Activated T-helper 1 cell treated with anti-CD3 and anti-CD28 coated beads, Interleukin-12 subunit alpha, Interleukin-12 subunit beta, Interleukin-2, Interleukin-4 antibody, amounts not matched to agents 30 ng/mL and 10 ng/mL and 1 ng/mL, durations not matched to agents 14 hours and 24 hours and 36 hours (primary cell): ENCODE measurements at regions not wholly inside any gene's neighbourhood (a gene's known extent, or its start where the extent isn't known, plus 50 kb on each side); places are given as distances from the start of the nearest gene placed in this dataset.
"Not testable (repeated sequence)": the region's sequence is repeated elsewhere in the genome, so short reads cannot be mapped to it uniquely, and the experiment has no call there.

ENCODE experiments used
- DNase-seq: peaks from one replicate; pipeline ENCODE4 v3.0.0; 2021; ENCODE audit warnings: low spot score
- H3K27ac Mint-ChIP-seq: one replicate; pipeline ENCODE4 v1.8.0; 2021; ENCODE audit warnings: mild to moderate bottlenecking, mixed read lengths
- H3K27me3 Mint-ChIP-seq: one replicate; pipeline ENCODE4 v1.8.0; 2022; ENCODE audit warnings: mild to moderate bottlenecking, moderate library complexity, mixed read lengths; ENCODE audit not compliant: insufficient read depth
- H3K36me3 Mint-ChIP-seq: one replicate; pipeline ENCODE4 v1.8.0; 2021; ENCODE audit warnings: low read depth, mixed read lengths
- H3K4me1 Mint-ChIP-seq: one replicate; pipeline ENCODE4 v1.8.0; 2021; ENCODE audit warnings: low read depth, mixed read lengths
- H3K4me3 Mint-ChIP-seq: one replicate; pipeline ENCODE4 v1.8.0; 2021; ENCODE audit warnings: mild to moderate bottlenecking, moderate library complexity, mixed read lengths
- H3K9me3 Mint-ChIP-seq: one replicate; pipeline ENCODE4 v1.8.0; 2021; ENCODE audit warnings: mixed read lengths
- intact Hi-C: fragments of 100-400 bp; cut with micrococcal nuclease; formaldehyde crosslinking; loops from one replicate; pipeline ENCODE4 v1.15.1; 2024

DNA sequence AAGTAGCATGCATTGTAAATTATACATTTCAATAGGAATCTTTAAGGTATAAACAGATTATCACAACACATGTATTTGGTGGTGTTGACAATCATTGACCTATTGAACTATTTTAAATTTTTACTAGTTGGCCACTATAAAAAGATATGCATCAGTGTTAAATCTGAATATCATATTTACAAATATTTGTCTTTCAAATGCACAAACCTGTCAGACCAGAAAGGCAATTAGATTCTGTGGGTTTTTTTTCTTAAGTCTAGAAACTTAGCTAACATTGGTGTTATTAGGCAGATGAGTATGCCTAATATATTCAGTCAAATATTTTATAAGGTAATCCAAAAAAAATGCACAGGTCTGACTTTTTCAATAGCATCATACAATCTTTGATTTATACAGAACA lies 241.4 kb upstream of the DGKB start:
- H3K27me3 Mint-ChIP-seq: no peaks in the 10 kb centered on the region
- no peak for DNase-seq
- H3K4me1 Mint-ChIP-seq: no peaks in the 10 kb centered on the region
- no peak overlapping the region for H3K27ac Mint-ChIP-seq
- intact Hi-C loops: no loop called here
- no peak overlapping the region for H3K4me3 Mint-ChIP-seq
- H3K36me3 Mint-ChIP-seq: no peaks in the 10 kb centered on the region
- peaks cover 7% of the 10 kb centered on the region for H3K9me3 Mint-ChIP-seq

DNA sequence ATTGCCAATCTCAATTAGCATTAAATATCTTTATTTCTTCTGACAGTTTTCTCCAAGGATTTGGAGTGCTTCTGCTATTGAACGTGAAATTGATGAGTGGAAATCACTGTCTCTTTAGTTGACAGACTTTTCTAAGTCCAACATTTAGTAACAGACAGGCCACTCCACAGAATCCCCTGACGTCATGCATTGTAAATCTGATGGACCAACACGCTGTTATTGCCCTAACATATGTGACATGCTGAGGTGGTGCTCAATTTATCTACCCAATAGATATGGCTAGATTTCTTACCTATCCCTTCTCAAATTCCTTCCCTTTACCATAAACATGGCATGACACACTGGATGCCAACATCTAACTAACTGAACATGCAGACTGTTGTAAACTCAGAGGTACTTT lies 240.6 kb upstream of the DGKB start:
- intact Hi-C loops: no loop called here
- no peaks in the 10 kb centered on the region for H3K27me3 Mint-ChIP-seq
- no peak overlapping the region for H3K4me3 Mint-ChIP-seq
- peaks cover 7% of the 10 kb centered on the region for H3K9me3 Mint-ChIP-seq
- H3K4me1 Mint-ChIP-seq: no peaks in the 10 kb centered on the region
- H3K36me3 Mint-ChIP-seq: no peaks in the 10 kb centered on the region
- DNase-seq: no peak
- H3K27ac Mint-ChIP-seq: no peak overlapping the region

DNA sequence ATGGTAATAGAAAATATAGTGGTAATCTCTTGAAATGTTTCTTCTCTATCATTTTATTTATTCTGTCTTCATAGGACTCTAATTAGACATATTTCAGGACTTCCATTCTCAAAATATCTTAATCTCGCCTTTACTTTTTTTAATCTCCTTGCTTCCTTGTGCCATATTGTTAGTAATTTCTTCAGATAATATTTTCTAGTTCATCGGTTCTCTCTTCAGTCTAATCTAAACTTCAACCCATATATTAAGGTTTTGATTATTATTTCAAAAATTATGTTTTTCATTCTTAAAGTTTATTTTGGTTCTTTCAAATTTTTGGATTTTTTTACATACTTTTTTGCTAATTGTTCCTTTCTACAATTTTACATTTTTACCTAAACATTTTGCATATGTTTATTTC lies 237.9 kb upstream of the DGKB start:
- H3K4me1 Mint-ChIP-seq: no peaks in the 10 kb centered on the region

DNA sequence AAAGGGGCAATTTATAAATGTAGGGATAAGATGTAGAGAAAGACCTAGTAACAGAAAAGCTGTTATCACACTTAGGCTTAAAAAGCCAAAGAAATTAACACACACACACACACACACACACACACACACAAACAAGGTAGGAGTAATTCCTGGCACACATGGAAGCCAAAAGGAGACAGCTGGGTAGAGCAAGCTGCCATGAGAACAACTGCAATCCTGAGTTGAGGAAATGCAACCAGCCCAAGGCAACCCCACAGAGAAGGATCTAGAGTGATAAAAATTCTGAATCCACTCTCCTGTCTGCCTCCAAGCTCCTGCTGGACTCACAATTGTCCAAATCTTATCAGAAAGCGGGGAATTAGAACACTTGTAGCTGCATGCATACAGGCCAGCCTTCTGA lies 229.1 kb upstream of the DGKB start:
- H3K4me1 Mint-ChIP-seq: no peaks in the 10 kb centered on the region
- intact Hi-C loops: no loop called here
- no peak overlapping the region for H3K4me3 Mint-ChIP-seq
- H3K9me3 Mint-ChIP-seq: no peaks in the 10 kb centered on the region
- DNase-seq: no peak
- no peak overlapping the region for H3K27ac Mint-ChIP-seq
- H3K36me3 Mint-ChIP-seq: no peaks in the 10 kb centered on the region
- H3K27me3 Mint-ChIP-seq: no peaks in the 10 kb centered on the region

More for the DNA sequence above, 237.9 kb upstream of the DGKB start:
- H3K27ac Mint-ChIP-seq: no peak overlapping the region
- H3K36me3 Mint-ChIP-seq: no peaks in the 10 kb centered on the region
- DNase-seq: no peak
- H3K4me3 Mint-ChIP-seq: no peak overlapping the region
- H3K27me3 Mint-ChIP-seq: no peaks in the 10 kb centered on the region
- peaks cover 3% of the 10 kb centered on the region for H3K9me3 Mint-ChIP-seq
- intact Hi-C loops: no loop called here

DNA sequence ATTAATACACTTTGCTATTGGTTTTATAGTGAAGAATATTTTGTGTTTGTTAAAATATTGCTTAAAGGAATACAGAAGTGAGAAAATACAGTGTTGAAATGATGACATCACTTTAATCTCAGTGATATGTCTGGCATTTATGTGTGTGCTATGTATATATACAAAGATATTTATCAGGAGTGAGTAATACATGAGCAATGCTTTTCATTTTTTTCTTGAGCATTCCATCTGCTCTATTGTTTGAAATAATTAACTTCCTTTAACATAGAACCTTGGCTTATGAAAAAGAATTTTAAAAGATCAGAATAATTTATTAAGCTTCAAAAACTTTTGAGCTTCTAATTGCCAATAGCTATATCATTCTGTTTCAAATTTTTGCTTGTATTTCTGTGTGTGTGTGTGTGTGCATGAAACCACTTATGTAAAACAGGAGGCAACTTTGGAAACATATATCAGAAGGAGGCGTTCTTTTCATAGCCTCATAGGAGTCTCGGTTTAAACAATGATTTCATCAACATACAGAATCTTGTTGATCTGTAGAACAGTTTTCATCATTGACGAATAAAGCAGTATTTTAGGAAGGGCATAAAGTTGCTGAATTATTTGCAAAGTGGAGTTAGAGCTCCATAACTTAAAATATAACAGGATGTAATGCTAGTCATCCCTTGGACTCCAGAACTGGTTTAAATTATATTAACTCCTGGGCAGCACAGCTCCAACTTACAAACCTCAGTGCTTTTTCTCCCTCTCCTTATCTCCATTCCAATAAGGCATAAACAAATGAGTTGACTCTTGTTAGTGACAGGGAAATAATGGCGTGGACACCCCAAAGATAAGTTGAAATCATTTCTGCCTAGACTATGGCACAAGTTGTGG lies 228.4 kb upstream of the DGKB start:
- Mint-ChIP-seq H3K4me3 (no peak overlapping the region), H3K4me1 (no peaks in the 10 kb centered on the region), H3K9me3 (no peaks in the 10 kb centered on the region), H3K27ac (no peak overlapping the region), H3K36me3 (no peaks in the 10 kb centered on the region), H3K27me3 (no peaks in the 10 kb centered on the region)
- no peak for DNase-seq
- intact Hi-C loops: no loop called here

DNA sequence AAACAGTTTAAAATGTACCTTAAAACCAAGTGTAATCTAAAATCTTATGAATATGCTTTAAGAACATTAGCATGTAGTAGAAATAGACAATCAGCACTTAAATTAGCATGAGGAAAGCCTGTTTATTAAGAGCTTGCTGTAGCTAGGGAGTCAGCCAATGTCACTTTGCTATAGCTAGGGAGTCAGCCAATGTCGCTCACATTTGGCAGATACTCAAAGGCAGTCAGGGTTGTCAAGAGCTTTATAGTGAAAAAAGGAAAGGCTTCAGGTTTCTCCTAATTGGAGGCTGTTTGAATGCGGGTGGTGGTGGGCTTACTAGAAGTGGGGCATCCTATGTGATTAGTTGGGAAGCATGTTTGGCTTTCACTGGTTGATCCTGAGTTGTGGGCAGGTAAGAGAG lies 226.2 kb upstream of the DGKB start:
- H3K9me3 Mint-ChIP-seq: no peaks in the 10 kb centered on the region
- intact Hi-C loops: loop anchor here (10.0 kb wide), 1 partner anchor 216 kb away; no protein-coding TSS in a partner anchor

DNA sequence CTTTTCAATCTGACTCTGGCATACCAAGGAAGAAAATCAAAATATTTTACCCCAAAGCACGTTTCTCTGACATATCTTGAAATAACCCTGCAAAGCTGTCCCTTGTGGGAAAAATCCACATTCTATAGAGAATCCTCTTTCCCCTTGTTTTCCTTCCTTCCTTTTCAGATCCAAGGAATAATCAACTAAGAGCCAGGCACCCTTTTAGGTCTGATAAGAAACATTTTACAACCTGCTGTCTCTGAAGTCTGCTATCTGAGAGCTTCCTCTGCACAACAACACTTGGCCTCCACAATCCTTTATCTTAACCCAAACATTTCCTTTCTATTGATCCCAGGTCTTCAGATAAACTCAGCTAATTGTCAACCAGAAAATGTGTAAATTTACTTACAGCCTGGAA lies 224.1 kb upstream of the DGKB start:
- not testable (repeated sequence) for H3K27ac Mint-ChIP-seq, H3K36me3 Mint-ChIP-seq, H3K9me3 Mint-ChIP-seq

More for the DNA sequence above, 226.2 kb upstream of the DGKB start:
- H3K27ac Mint-ChIP-seq: no peak overlapping the region
- H3K4me1 Mint-ChIP-seq: no peaks in the 10 kb centered on the region
- H3K4me3 Mint-ChIP-seq: no peak overlapping the region
- DNase-seq: no peak
- H3K36me3 Mint-ChIP-seq: no peaks in the 10 kb centered on the region
- H3K27me3 Mint-ChIP-seq: no peaks in the 10 kb centered on the region

DNA sequence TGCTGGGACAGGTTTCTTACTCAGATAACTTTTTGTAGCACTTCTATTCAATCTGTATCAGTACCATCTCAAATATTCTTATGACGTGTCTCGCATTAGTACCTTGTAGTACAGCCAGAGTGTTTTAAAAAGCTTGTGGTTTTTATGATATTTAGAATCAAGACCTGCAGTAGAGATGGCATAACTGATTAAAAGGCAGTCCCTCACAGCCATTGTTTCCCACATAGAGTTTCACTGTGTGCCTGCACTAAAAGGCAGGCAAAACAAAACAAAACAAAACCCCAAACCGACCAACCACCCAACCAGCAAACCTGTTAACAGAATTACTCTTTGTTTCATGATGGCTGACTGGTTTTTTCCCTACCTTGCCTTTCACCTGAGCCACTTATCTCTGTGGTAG lies 221.3 kb upstream of the DGKB start:
- H3K4me1 Mint-ChIP-seq: no peaks in the 10 kb centered on the region

More for the DNA sequence above, 224.1 kb upstream of the DGKB start:
- not testable (repeated sequence) for H3K4me1 Mint-ChIP-seq, H3K27me3 Mint-ChIP-seq, H3K4me3 Mint-ChIP-seq, DNase-seq
- intact Hi-C loops: loop anchor here (10.0 kb wide), 1 partner anchor 218 kb away; no protein-coding TSS in a partner anchor

DNA sequence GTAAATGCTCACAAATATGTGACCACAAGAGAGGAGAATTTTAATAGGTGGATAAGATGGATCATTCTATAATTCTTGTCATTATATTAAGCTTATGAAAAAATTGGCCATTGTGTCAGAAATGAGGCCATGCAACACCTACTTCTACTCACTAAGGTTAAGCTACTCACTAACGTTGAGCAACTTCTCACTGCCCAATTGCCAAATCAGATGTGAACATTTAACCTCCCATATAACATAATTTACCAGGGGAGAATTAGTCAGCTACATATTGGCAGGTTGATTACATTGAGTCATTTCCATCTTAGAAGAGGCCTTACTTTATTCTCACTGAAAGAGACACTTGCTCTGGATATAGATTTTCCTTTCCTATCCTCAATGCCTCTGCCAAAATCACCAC lies 211.2 kb upstream of the DGKB start:
- intact Hi-C loops: no loop called here
- Mint-ChIP-seq H3K27ac (no peak overlapping the region), H3K27me3 (no peaks in the 10 kb centered on the region), H3K36me3 (no peaks in the 10 kb centered on the region), H3K4me1 (no peaks in the 10 kb centered on the region), H3K9me3 (peaks cover 8% of the 10 kb centered on the region), H3K4me3 (no peak overlapping the region)
- no peak for DNase-seq

More for the DNA sequence above, 221.3 kb upstream of the DGKB start:
- intact Hi-C loops: loop anchor here (10.0 kb wide), 1 partner anchor 221 kb away; no protein-coding TSS in a partner anchor
- no peak for DNase-seq
- no peak overlapping the region for H3K27ac Mint-ChIP-seq
- no peak overlapping the region for H3K4me3 Mint-ChIP-seq
- peaks cover 6% of the 10 kb centered on the region for H3K9me3 Mint-ChIP-seq
- H3K36me3 Mint-ChIP-seq: no peaks in the 10 kb centered on the region
- H3K27me3 Mint-ChIP-seq: no peaks in the 10 kb centered on the region

DNA sequence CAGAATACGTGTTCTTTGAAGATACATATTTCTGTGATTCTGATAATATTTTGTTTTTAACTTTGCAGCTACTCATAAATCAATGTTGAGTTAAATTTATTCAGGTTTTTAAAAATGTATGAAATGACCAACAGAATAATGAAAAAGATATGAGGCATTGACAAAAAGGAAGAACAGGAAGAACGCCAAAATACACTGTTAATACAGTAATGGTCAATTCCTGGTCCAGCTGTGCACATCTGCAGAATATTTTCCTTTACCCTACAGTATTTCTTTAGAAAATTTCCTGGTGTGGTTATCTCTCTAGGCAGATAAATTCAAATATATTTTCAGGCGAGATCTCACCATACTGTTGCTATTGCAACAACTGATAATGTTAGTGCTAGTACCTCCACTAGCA lies 203.2 kb upstream of the DGKB start:
- Mint-ChIP-seq H3K4me3 (no peak overlapping the region), H3K36me3 (no peaks in the 10 kb centered on the region), H3K9me3 (peaks cover 12% of the 10 kb centered on the region), H3K4me1 (no peaks in the 10 kb centered on the region), H3K27ac (no peak overlapping the region), H3K27me3 (no peaks in the 10 kb centered on the region)
- intact Hi-C loops: no loop called here
- DNase-seq: no peak

DNA sequence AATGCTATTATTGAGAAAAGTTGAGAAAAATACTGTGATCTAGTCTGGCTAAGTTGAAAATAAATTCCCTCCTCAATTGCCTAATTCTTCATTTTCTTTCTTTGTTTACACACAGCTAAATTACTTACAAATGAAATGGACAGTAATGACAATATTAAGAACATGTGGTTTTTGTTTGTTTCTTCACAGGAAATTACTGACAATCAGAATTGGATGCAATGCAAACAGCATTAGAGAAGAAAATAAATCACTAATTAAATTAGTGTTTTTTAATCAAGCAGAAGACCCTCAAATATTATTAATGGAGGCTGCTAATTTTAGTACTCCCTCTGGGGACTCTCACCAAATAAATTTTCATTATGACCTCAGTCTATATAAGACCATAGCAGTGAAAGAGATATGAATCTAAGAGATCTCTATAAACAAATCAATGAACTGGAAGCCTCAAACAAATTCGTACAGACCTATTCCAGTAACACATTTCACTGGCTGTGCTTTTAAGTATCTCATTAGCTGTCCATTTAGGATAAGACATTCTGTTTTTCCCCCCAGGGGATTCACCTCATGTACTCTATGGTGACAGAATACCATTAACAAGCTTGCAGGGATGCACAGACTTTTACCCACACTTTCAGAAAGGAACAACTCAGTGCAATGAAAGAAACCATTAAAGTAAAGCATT lies 202.0 kb upstream of the DGKB start:
- Mint-ChIP-seq H3K4me1 (no peaks in the 10 kb centered on the region), H3K27me3 (no peaks in the 10 kb centered on the region), H3K36me3 (no peaks in the 10 kb centered on the region), H3K9me3 (peaks cover 7% of the 10 kb centered on the region), H3K4me3 (no peak overlapping the region), H3K27ac (no peak overlapping the region)
- intact Hi-C loops: no loop called here
- no peak for DNase-seq

DNA sequence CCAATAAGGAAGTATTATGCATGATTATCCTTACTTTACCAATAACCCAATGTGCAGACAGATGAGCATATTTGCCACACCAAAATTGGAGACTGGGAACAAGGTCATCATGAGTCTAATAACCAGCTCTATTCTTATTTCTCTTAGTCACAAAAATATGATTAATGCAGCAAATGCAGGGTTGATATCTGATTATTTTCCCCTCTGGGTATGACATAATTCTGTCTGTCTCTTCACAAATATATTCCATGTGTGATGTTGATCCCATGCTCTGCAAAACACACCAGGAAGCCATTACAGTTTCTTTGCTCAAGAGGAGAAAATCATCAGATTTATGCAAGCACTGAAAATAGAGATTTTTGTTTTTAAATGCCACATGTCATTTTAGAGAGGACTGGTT lies 196.5 kb upstream of the DGKB start:
- no peaks in the 10 kb centered on the region for H3K36me3 Mint-ChIP-seq

DNA sequence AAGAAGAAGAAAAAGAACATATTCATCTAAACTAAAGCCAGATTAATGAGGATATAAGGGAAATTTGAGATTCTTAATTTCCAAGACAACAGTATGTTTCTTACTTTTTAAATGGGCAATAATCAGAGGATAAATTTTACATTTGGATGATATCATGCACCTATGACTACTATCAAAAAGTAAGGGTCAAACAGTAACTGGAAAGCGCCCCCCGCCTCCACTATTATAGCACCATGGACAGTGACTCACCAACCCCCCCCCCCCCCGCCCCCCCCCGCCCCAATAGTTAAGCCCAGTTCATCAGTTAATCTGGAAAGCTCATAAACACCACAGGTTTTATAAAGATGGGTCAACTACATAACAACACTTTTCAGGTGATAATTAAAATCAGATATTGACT lies 194.3 kb upstream of the DGKB start:
- Mint-ChIP-seq H3K27ac (no peak overlapping the region), H3K4me3 (no peak overlapping the region), H3K36me3 (no peaks in the 10 kb centered on the region), H3K4me1 (no peaks in the 10 kb centered on the region), H3K27me3 (no peaks in the 10 kb centered on the region), H3K9me3 (no peaks in the 10 kb centered on the region)
- no peak for DNase-seq
- intact Hi-C loops: no loop called here

More for the DNA sequence above, 196.5 kb upstream of the DGKB start:
- Mint-ChIP-seq H3K9me3 (no peaks in the 10 kb centered on the region), H3K27me3 (no peaks in the 10 kb centered on the region), H3K4me1 (no peaks in the 10 kb centered on the region), H3K27ac (no peak overlapping the region), H3K4me3 (no peak overlapping the region)
- intact Hi-C loops: no loop called here
- DNase-seq: no peak
